Neural cell (in vitro differentiated cells): ENCODE measurements at regions not wholly inside any gene's neighbourhood (a gene's known extent, or its start where the extent isn't known, plus 50 kb on each side); places are given as distances from the start of the nearest gene placed in this dataset.

Source experiments
- H2AFZ ChIP-seq: fragments of 200-600, 300-800 bp; sonication (generic), shearing (Covaris generic); 2 replicates; pipeline ENCODE4 v1.6.0; 2014; ENCODE audit warnings: low read depth, mild to moderate bottlenecking, antibody characterized with exemption, low read length, moderate library complexity
- H3F3A ChIP-seq: fragments of 200-600 bp; shearing (Covaris generic); 2 replicates; pipeline ENCODE4 v1.6.1; 2016; ENCODE audit warnings: mild to moderate bottlenecking, moderate library complexity, mixed read lengths, antibody characterized with exemption, low read length; ENCODE audit not compliant: insufficient read depth, poor library complexity, severe bottlenecking
- H3K27ac ChIP-seq: fragments of 200-600, 300-800 bp; sonication (generic), shearing (Covaris generic); 2 replicates; pipeline ENCODE4 v1.5.1; 2014; ENCODE audit warnings: mild to moderate bottlenecking, low read length, moderate library complexity
- H3K27me3 ChIP-seq: fragments of 300-800, 200-600 bp; sonication (generic), shearing (Covaris generic); 2 replicates; pipeline ENCODE4 v1.6.0; 2014; ENCODE audit warnings: mild to moderate bottlenecking, low read depth, low read length, moderate library complexity; ENCODE audit not compliant: insufficient read depth
- H3K36me3 ChIP-seq: fragments of 300-800, 200-600 bp; sonication (generic), shearing (Covaris generic); 2 replicates; pipeline ENCODE4 v1.5.1; 2014; ENCODE audit warnings: mild to moderate bottlenecking, antibody characterized with exemption, low read length, moderate library complexity; ENCODE audit not compliant: insufficient read depth
- H3K4me2 ChIP-seq: fragments of 300-800, 200-600 bp; sonication (generic), shearing (Covaris generic); 2 replicates; pipeline ENCODE4 v1.6.0; 2014; ENCODE audit warnings: mild to moderate bottlenecking, low read length
- H3K4me3 ChIP-seq: fragments of 300-800, 200-600 bp; sonication (generic), shearing (Covaris generic); 2 replicates; pipeline ENCODE4 v1.5.1; 2014; ENCODE audit warnings: mild to moderate bottlenecking, low read length, moderate library complexity
- H3K79me2 ChIP-seq: fragments of 200-600 bp; shearing (Covaris generic); replicated peaks from 2 replicates; pipeline ENCODE4 v1.6.0; 2014; ENCODE audit warnings: mild to moderate bottlenecking, low read length, moderate library complexity; ENCODE audit not compliant: insufficient read depth
- H3K9ac ChIP-seq: fragments of 300-800, 200-600 bp; sonication (generic), shearing (Covaris generic); 2 replicates; pipeline ENCODE4 v1.6.1; 2016; ENCODE audit warnings: mild to moderate bottlenecking, low read length, mixed read lengths
- H3K9me2 ChIP-seq: fragments of 200-600 bp; shearing (Covaris generic); 2 replicates; pipeline ENCODE4 v1.6.1; 2016; ENCODE audit warnings: mild to moderate bottlenecking, low read length, mixed read lengths; ENCODE audit not compliant: insufficient read depth
- H3K9me3 ChIP-seq: fragments of 200-600, 300-800 bp; sonication (generic), shearing (Covaris generic); 2 replicates; pipeline ENCODE4 v1.6.1; 2016; ENCODE audit warnings: mild to moderate bottlenecking, mixed run types, low read length, moderate library complexity, mixed read lengths
- H4K20me1 ChIP-seq: fragments of 200-600 bp; shearing (Covaris generic); 2 replicates; pipeline ENCODE4 v1.6.1; 2016; ENCODE audit warnings: mild to moderate bottlenecking, mixed run types; ENCODE audit not compliant: insufficient read depth
- CTCF ChIP-seq: fragments of 450-650 bp; IDR thresholded peaks from 2 replicates; pipeline ENCODE4 v1.5.1; 2014; ENCODE audit warnings: antibody characterized with exemption, mild to moderate bottlenecking, moderate library complexity; ENCODE audit not compliant: poor library complexity, severe bottlenecking
- EP300 ChIP-seq: fragments of 450-650 bp; conservative IDR thresholded peaks from 2 replicates; pipeline ENCODE4 v1.6.1; 2014; ENCODE audit warnings: antibody characterized with exemption, mild to moderate bottlenecking, moderate library complexity; ENCODE audit not compliant: poor library complexity, severe bottlenecking
- EZH2 ChIP-seq: fragments of 200-600, 300-800 bp; shearing (Covaris generic), sonication (generic); IDR thresholded peaks from 2 replicates; pipeline ENCODE4 v1.6.1; 2014; ENCODE audit warnings: antibody characterized with exemption, low read length, borderline replicate concordance, mild to moderate bottlenecking; ENCODE audit not compliant: insufficient read depth, poor library complexity, severe bottlenecking
- MXI1 ChIP-seq: fragments of 450-650 bp; conservative IDR thresholded peaks from 2 replicates; pipeline ENCODE4 v1.6.1; 2014; ENCODE audit warnings: antibody characterized with exemption, mild to moderate bottlenecking; ENCODE audit not compliant: poor library complexity, severe bottlenecking
- POLR2AphosphoS5 ChIP-seq: IDR thresholded peaks from 2 replicates; pipeline ENCODE4 v1.6.1; 2012
- RAD21 ChIP-seq: fragments of 450-650 bp; conservative IDR thresholded peaks from 2 replicates; pipeline ENCODE4 v1.6.1; 2014; ENCODE audit warnings: antibody characterized with exemption, mild to moderate bottlenecking, moderate library complexity
- SMC3 ChIP-seq: fragments of 450-650 bp; conservative IDR thresholded peaks from 2 replicates; pipeline ENCODE4 v1.6.1; 2014; ENCODE audit warnings: antibody characterized with exemption, mild to moderate bottlenecking, moderate library complexity; ENCODE audit not compliant: poor library complexity
- TAF1 ChIP-seq: IDR thresholded peaks from 2 replicates; pipeline ENCODE4 v1.6.1; 2012; ENCODE audit warnings: low read depth
- TF ChIP-seq, protein P1 (sequence below): IDR thresholded peaks from 2 replicates; pipeline ENCODE4 v1.6.1; 2012; ENCODE audit warnings: borderline replicate concordance

GRCh38 chr5:174897281-174897950 is 173.0 kb downstream of the MSX2 start:
- Histone ChIP-seq H3K36me3 (no peaks in the 10 kb centered on the region), H3K9me3 (no peaks in the 10 kb centered on the region), H3K27me3 (no peaks in the 10 kb centered on the region), H3K27ac (no peak overlapping the region), H3K9ac (no peak overlapping the region), H3K9me2 (no peaks in the 10 kb centered on the region), H3F3A (no peaks in the 10 kb centered on the region), H2AFZ (no peak overlapping the region), H3K79me2 (no peaks in the 10 kb centered on the region), H3K4me2 (no peak overlapping the region), H3K4me3 (no peak overlapping the region), H4K20me1 (no peaks in the 10 kb centered on the region)
- no peak for TF ChIP-seq CTCF
- TF ChIP-seq EP300: no peak
- no peak for TF ChIP-seq POLR2AphosphoS5
- TF ChIP-seq EZH2: no peak
- no peak for TF ChIP-seq RAD21
- TF ChIP-seq, protein P1, sequence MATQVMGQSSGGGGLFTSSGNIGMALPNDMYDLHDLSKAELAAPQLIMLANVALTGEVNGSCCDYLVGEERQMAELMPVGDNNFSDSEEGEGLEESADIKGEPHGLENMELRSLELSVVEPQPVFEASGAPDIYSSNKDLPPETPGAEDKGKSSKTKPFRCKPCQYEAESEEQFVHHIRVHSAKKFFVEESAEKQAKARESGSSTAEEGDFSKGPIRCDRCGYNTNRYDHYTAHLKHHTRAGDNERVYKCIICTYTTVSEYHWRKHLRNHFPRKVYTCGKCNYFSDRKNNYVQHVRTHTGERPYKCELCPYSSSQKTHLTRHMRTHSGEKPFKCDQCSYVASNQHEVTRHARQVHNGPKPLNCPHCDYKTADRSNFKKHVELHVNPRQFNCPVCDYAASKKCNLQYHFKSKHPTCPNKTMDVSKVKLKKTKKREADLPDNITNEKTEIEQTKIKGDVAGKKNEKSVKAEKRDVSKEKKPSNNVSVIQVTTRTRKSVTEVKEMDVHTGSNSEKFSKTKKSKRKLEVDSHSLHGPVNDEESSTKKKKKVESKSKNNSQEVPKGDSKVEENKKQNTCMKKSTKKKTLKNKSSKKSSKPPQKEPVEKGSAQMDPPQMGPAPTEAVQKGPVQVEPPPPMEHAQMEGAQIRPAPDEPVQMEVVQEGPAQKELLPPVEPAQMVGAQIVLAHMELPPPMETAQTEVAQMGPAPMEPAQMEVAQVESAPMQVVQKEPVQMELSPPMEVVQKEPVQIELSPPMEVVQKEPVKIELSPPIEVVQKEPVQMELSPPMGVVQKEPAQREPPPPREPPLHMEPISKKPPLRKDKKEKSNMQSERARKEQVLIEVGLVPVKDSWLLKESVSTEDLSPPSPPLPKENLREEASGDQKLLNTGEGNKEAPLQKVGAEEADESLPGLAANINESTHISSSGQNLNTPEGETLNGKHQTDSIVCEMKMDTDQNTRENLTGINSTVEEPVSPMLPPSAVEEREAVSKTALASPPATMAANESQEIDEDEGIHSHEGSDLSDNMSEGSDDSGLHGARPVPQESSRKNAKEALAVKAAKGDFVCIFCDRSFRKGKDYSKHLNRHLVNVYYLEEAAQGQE: no peak
- TF ChIP-seq TAF1: no peak
- TF ChIP-seq SMC3: no peak
- no peak for TF ChIP-seq MXI1

GRCh38 chr5:174895360-174895759 is 171.0 kb downstream of the MSX2 start:
- Histone ChIP-seq H2AFZ (no peak overlapping the region), H3K36me3 (no peaks in the 10 kb centered on the region), H3K4me3 (no peak overlapping the region), H3K79me2 (no peaks in the 10 kb centered on the region), H3K9ac (no peak overlapping the region), H4K20me1 (no peaks in the 10 kb centered on the region), H3K4me2 (no peak overlapping the region), H3K27ac (no peak overlapping the region), H3K9me2 (no peaks in the 10 kb centered on the region), H3K9me3 (no peaks in the 10 kb centered on the region), H3K27me3 (no peaks in the 10 kb centered on the region), H3F3A (no peaks in the 10 kb centered on the region)
- no peak for TF ChIP-seq EZH2
- TF ChIP-seq RAD21: no peak
- no peak for TF ChIP-seq POLR2AphosphoS5
- no peak for TF ChIP-seq EP300
- TF ChIP-seq TAF1: no peak
- TF ChIP-seq, protein P1: no peak
- no peak for TF ChIP-seq SMC3
- no peak for TF ChIP-seq CTCF
- TF ChIP-seq MXI1: no peak
